Hematopoietic multipotent progenitor cell treated with erythropoietin and hydrocortisone succinate and interleukin-3 and kit ligand, for 15 days (in vitro differentiated cells): ENCODE measurements at regions not wholly inside any gene's neighbourhood (a gene's known extent, or its start where the extent isn't known, plus 50 kb on each side); places are given as distances from the start of the nearest gene placed in this dataset.

ENCODE experiments used
- DNase-seq: peaks from one replicate; pipeline ENCODE4 v3.0.0-alpha.2; 2015; ENCODE audit warnings: low spot score

- DNase-seq = no peak
Measured at GRCh38 chr9:107992271-107992670, 502.7 kb upstream of the KLF4 start.

DNA sequence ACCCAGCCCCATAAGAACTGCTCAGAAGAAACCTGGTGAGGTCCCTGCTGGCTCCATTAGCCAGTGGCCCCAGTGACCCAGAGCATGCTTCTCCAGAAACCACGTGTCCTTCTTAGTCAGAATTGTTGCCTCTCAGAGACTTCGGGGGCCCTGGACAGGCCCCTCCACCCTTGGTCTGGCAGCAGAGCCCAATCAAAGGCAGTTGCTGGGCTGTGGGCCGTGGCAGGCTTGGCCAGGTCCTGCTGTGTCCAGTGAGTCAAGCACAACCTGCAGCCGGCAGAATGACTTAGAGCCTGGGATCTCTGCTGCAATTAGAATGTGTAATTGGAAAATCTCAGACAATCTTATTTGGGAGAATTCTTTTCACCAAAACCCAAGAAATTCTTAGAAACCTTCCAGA lies 502.0 kb upstream of the KLF4 start:
- DNase-seq = no peak

GRCh38 chr9:107989544-107989943 lies 500.0 kb upstream of the KLF4 start:
- DNase-seq = no peak

DNA sequence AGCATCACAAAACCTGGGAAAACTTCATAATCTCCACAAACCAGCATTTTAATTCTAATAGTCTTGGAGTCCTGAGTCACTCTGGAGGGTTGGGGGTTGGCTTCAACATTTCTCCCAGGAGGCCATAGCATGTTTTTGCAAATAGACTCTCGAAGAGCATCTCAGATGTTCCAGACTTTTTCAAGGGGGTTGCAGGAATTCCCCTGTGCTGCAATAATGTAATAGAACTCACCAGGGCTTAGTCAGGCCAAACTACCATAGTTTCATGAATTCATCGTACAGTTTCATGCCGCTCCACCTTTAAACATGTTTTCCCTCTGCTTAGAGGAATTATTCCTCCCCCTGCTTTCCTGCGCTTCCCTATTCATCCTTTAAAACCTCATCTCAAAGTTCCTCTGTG lies 499.5 kb upstream of the KLF4 start:
- no peak for DNase-seq

DNA sequence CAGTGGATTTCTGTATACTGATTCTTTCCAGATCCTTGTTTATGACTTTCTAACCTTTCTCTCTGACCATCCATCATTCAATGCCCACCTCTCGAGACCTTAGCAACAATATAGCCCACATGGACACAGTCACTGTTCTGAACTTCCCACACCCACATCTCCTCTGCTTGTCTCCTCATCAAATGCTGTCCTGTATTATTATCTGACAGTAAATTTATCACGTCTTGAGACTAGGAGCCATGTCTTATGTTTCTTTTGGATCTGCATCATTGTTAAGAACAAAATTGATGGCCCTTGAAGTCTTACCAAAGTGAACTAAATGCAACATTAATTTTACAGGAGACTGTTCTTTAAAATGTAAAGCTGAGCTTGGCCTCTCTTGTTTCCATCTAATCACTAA lies 495.4 kb upstream of the KLF4 start:
- DNase-seq = no peak

- DNase-seq = no peak
Measured at GRCh38 chr9:107983762-107984161, 494.2 kb upstream of the KLF4 start.

- DNase-seq = no peak
Measured at GRCh38 chr9:107983181-107983603, 493.6 kb upstream of the KLF4 start.

DNA sequence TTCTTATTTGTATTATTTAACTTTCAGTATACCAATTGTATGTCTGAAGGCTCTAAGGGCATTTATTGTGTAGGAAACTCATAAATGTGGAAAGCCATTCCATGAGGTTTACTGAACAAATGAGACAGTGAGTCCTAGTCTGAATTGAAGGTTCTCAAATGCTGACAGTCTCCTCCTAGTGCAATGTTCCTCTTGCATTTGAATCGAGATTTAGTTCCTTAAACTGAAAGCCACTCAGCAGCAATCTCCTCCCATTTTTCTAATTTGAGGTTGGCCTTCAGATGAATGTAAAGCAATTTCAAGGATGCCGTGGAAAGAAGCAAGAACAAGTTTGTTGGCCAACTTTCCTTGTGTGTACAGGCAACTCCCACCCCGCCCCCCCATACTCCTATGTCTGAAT lies 493.2 kb upstream of the KLF4 start:
- no peak for DNase-seq

- no peak for DNase-seq
Measured at GRCh38 chr9:107982001-107982400, 492.4 kb upstream of the KLF4 start.

GRCh38 chr9:107980984-107981383 lies 491.4 kb upstream of the KLF4 start:
- DNase-seq = no peak

GRCh38 chr9:107976767-107977166 lies 487.2 kb upstream of the KLF4 start:
- no peak for DNase-seq

GRCh38 chr9:107975426-107976010 lies 485.9 kb upstream of the KLF4 start:
- DNase-seq = no peak

- DNase-seq = no peak
Measured at GRCh38 chr9:107973451-107973850, 483.9 kb upstream of the KLF4 start.

GRCh38 chr9:107972346-107972745 lies 482.8 kb upstream of the KLF4 start:
- no peak for DNase-seq

- DNase-seq = no peak
Measured at GRCh38 chr9:107971241-107971640, 481.7 kb upstream of the KLF4 start.

DNA sequence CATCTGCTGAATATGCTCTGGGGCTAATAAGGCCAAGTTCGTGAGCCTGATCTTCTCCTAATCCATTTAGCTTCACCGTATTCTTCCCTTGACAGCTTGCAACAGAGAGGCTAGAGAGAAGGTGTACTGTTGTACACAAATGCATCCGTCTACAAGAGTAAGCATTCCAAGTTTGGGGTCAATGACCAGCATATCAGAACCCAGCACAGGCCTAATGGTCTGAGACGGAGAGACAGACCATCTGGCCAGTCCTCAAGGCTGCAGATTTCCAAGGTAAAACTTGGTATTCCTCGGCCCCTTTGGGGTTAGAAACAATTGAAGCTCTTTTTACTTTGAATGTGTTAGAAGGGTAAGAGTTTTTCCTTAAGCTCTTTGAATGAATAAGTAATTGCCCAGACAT lies 481.2 kb upstream of the KLF4 start:
- no peak for DNase-seq

DNA sequence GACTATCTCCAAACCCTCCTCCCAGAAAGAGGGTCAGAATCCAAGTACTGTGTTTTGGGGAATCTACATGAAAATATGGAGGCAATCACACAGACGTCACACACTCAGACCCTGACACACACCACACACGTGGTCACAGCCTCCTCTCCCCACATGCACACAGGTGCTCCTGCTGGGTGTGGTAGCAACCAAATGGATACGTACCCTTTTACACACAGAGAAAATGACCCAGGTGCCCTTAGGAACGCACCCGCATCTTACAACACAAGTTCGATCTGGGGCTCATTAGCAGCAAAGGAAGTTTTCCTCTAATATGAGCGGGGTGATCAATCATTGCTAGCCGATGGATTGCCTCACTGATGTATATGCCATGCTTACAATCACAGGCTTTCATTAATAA lies 480.2 kb upstream of the KLF4 start:
- DNase-seq = no peak

- DNase-seq = no peak
Measured at GRCh38 chr9:107969141-107969540, 479.6 kb upstream of the KLF4 start.

GRCh38 chr9:107963246-107963645 lies 473.7 kb upstream of the KLF4 start:
- no peak for DNase-seq

- DNase-seq = no peak
Measured at GRCh38 chr9:107960916-107961315, 471.3 kb upstream of the KLF4 start.

DNA sequence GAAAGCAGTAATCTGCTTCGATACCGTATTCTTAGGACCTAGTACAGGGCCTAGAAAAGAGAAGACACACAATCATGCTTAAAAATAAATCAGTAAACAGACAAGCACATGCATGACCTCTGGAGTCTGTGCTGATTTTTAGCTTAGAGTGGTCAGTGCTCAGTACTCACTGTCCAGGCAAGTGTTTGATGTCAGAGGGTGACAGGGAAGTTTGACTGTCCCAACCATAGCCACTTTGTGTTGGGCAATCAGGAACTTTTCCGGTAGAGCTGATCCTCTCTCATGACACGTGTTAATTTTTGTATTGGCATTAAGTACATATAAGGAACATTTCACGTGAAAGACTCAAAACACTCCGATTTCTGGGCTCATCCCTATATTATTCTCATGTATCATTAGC lies 464.7 kb upstream of the KLF4 start:
- DNase-seq = no peak

DNA sequence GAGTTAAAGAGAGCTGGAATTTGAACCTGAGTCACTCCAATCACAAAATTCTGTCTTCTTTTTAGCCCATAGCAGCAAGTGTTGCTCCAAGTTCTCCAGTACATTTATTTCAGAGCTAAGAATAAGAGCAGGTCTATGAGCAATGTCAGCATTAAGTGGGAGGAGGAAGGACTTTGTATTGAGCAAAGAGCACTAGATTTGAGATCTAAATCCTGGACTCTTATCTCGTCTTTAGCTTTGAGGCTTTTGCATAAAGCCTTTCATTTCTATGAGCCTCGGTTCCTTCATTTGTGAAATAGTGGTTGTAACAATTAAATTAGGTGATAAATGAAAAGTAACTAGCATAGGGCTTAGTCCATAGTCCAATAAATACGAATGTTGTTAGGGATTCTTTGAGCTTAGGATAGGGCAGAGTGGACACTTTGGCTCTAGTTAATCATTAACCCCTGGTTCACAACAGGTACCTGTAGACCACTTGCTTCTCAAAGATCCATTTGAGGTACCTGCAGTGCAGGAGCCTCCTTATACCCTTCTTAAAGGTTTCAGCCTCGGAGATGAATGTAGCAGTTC lies 464.1 kb upstream of the KLF4 start:
- DNase-seq = no peak

DNA sequence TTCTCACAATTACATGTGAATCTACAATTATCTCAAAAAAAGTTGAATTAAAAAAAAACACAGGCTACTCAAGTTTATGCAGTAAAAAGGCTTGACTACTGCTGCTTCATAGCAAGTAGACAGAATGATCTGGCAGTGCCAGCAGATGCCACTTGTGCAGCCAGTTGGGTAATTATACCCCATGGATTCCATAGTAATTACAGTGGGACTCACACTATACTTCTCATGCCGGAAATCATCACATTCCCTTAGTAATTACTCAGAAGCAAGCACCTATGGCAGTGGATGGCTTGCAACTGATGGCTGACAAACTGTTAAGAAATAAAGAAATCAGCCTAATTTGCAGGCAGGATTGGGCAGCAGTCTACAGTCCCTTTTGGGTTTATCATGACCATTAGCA lies 463.2 kb upstream of the KLF4 start:
- no peak for DNase-seq

DNA sequence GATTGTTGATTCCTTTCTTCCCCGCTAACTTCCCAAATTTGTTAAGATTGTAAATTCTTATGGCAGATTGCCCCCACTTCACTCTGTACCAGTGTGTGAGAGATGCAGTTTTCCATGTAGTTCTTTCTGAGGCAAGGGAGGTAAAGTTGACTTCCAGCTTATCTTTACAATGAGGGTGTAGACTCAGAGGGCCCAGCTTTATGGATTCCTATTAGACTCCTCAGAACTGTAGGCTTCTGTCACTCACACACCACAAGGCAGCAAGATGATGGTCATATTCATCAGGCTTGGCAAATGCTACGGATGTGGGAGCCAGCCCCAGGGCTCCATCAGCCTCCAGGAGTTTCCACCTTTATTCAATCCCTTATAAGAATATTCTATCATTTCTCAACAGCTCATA lies 461.9 kb upstream of the KLF4 start:
- no peak for DNase-seq

GRCh38 chr9:107949061-107949460 lies 459.5 kb upstream of the KLF4 start:
- no peak for DNase-seq
